MM.1S (cell line): ENCODE measurements at regions not wholly inside any gene's neighbourhood (a gene's known extent, or its start where the extent isn't known, plus 50 kb on each side); places are given as distances from the start of the nearest gene placed in this dataset.

Experiments used
- EZH2 ChIP-seq: fragments of 300-600 bp; sonication (generic); optimal IDR thresholded peaks from 2 replicates; pipeline ENCODE3; 2017; ENCODE audit warnings: low read depth, mild to moderate bottlenecking, antibody characterized with exemption, low read length, mixed read lengths
- EZH2phosphoT487 ChIP-seq: fragments of 300-600 bp; sonication (generic); IDR thresholded peaks from 2 replicates; pipeline ENCODE4 v1.6.1; 2018; ENCODE audit warnings: antibody characterized with exemption, low read length
- TF ChIP-seq, protein P1 (sequence below): fragments of 300-600 bp; sonication (generic); IDR thresholded peaks from 2 replicates; pipeline ENCODE4 v1.5.1; 2016; ENCODE audit warnings: antibody characterized with exemption, low read length, mixed read lengths

DNA sequence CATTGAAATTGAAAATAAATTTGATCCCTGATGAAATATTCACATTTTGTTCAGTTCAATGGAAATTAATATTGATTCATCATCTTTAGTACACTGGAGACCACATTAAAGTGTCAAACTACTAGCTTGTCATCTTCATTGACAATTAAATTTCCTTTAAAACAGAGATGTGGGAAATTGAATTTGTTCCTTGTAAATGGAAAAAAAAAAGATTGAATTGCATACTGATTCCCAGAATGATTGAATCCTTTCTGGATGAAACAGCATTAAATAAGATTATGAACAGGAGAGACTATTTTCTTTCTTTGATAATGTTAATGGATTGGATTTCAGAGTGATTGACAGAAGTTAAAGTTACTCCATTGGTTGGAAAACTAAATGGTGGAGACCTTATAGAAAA lies 241.3 kb upstream of the CNTNAP2 start:
- TF ChIP-seq, protein P1, sequence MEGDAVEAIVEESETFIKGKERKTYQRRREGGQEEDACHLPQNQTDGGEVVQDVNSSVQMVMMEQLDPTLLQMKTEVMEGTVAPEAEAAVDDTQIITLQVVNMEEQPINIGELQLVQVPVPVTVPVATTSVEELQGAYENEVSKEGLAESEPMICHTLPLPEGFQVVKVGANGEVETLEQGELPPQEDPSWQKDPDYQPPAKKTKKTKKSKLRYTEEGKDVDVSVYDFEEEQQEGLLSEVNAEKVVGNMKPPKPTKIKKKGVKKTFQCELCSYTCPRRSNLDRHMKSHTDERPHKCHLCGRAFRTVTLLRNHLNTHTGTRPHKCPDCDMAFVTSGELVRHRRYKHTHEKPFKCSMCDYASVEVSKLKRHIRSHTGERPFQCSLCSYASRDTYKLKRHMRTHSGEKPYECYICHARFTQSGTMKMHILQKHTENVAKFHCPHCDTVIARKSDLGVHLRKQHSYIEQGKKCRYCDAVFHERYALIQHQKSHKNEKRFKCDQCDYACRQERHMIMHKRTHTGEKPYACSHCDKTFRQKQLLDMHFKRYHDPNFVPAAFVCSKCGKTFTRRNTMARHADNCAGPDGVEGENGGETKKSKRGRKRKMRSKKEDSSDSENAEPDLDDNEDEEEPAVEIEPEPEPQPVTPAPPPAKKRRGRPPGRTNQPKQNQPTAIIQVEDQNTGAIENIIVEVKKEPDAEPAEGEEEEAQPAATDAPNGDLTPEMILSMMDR = no peak
- TF ChIP-seq EZH2 = no peak
- TF ChIP-seq EZH2phosphoT487 = no peak
